Trophoblast cell (in vitro differentiated cells and primary cell): ENCODE measurements at regions not wholly inside any gene's neighbourhood (a gene's known extent, or its start where the extent isn't known, plus 50 kb on each side); places are given as distances from the start of the nearest gene placed in this dataset.

ENCODE experiments used
- DNase-seq, 2 donors: peaks; one replicate each; pipeline ENCODE4 v3.0.0-alpha.2; 2016
- H2AFZ ChIP-seq: 2 replicates; pipeline ENCODE4 v1.6.1; 2013; ENCODE audit warnings: low read length, moderate library complexity, mild to moderate bottlenecking; ENCODE audit not compliant: insufficient read depth, poor library complexity
- H2AK5ac ChIP-seq: 2 replicates; pipeline ENCODE4 v1.6.1; 2013; ENCODE audit warnings: mild to moderate bottlenecking, low read length
- H2BK120ac ChIP-seq: 2 replicates; pipeline ENCODE4 v1.6.1; 2013; ENCODE audit warnings: low read length, mild to moderate bottlenecking, moderate library complexity; ENCODE audit not compliant: insufficient read depth, poor library complexity
- H2BK12ac ChIP-seq: 2 replicates; pipeline ENCODE4 v1.6.1; 2013; ENCODE audit warnings: mild to moderate bottlenecking, low read length, moderate library complexity
- H2BK5ac ChIP-seq: 2 replicates; pipeline ENCODE4 v1.6.1; 2013; ENCODE audit warnings: low read length, low read depth, moderate library complexity, mild to moderate bottlenecking; ENCODE audit not compliant: poor library complexity
- H3K14ac ChIP-seq: 2 replicates; pipeline ENCODE4 v1.6.1; 2013; ENCODE audit warnings: mild to moderate bottlenecking, low read length
- H3K18ac ChIP-seq: 2 replicates; pipeline ENCODE4 v1.6.1; 2013; ENCODE audit warnings: mild to moderate bottlenecking, low read length
- H3K23ac ChIP-seq: 2 replicates; pipeline ENCODE4 v1.6.1; 2013; ENCODE audit warnings: low read length
- H3K27ac ChIP-seq: 2 replicates; pipeline ENCODE4 v1.5.1; 2013; ENCODE audit warnings: low read depth, mild to moderate bottlenecking, inconsistent platforms, low read length, moderate library complexity
- H3K27me3 ChIP-seq: 2 replicates; pipeline ENCODE4 v1.6.1; 2013; ENCODE audit warnings: inconsistent platforms, mild to moderate bottlenecking, low read length, moderate library complexity; ENCODE audit not compliant: insufficient read depth
- H3K36me3 ChIP-seq, 2 experiments: 1 replicate in 1 of 2; 2 replicates in 1 of 2; pipeline ENCODE4 v1.6.1; 2013; ENCODE audit warnings: low read length in 2 of 2, mild to moderate bottlenecking in 2 of 2, moderate library complexity in 1 of 2; ENCODE audit not compliant: insufficient read depth in 2 of 2, control insufficient read depth in 1 of 2
- H3K4ac ChIP-seq: 2 replicates; pipeline ENCODE4 v1.6.1; 2013; ENCODE audit warnings: low read depth, mild to moderate bottlenecking, low read length, moderate library complexity
- H3K4me1 ChIP-seq, 2 experiments: 1 replicate in 1 of 2; 2 replicates in 1 of 2; pipeline ENCODE4 v1.6.1; 2013; ENCODE audit warnings: low read length in 2 of 2, mild to moderate bottlenecking in 2 of 2, moderate library complexity in 1 of 2; ENCODE audit not compliant: insufficient read depth in 2 of 2, control insufficient read depth in 1 of 2
- H3K4me2 ChIP-seq: 2 replicates; pipeline ENCODE4 v1.6.1; 2013; ENCODE audit warnings: inconsistent platforms, mild to moderate bottlenecking, low read length, moderate library complexity
- H3K4me3 ChIP-seq: 2 replicates; pipeline ENCODE4 v1.5.1; 2013; ENCODE audit warnings: mild to moderate bottlenecking, low read depth, low read length, inconsistent platforms
- H3K79me1 ChIP-seq: one replicate; pipeline ENCODE4 v1.6.1; 2013; ENCODE audit warnings: low read length
- H3K79me2 ChIP-seq: 2 replicates; pipeline ENCODE4 v1.6.1; 2013; ENCODE audit warnings: low read length, mild to moderate bottlenecking; ENCODE audit not compliant: control insufficient read depth, insufficient read depth, poor library complexity
- H3K9ac ChIP-seq: 2 replicates; pipeline ENCODE4 v1.6.1; 2013; ENCODE audit warnings: mild to moderate bottlenecking, low read length
- H3K9me3 ChIP-seq: 2 replicates; pipeline ENCODE4 v1.6.1; 2013; ENCODE audit warnings: low read depth, mild to moderate bottlenecking, control low read depth, inconsistent platforms, low read length; ENCODE audit not compliant: insufficient read depth
- H4K12ac ChIP-seq: 2 replicates; pipeline ENCODE4 v1.6.1; 2013; ENCODE audit warnings: low read depth, mild to moderate bottlenecking, low read length, moderate library complexity
- H4K8ac ChIP-seq: 2 replicates; pipeline ENCODE4 v1.6.1; 2013; ENCODE audit warnings: low read depth, mild to moderate bottlenecking, low read length, moderate library complexity
- H4K91ac ChIP-seq: one replicate; pipeline ENCODE4 v1.6.1; 2013; ENCODE audit warnings: low read depth, mild to moderate bottlenecking, low read length, moderate library complexity
- WGBS: extraction: QIAGEN DNeasy Blood & Tissue Kit; methylation state at CpG from one replicate; pipeline ENCODE4 v1.1.7; 2013; ENCODE audit warnings: missing lambda C conversion rate; ENCODE audit not compliant: insufficient read length, insufficient coverage; ENCODE audit errors: extremely low coverage; 5-methylcytosine and 5-hydroxymethylcytosine counted together

GRCh38 chr11:35868491-35868890 lies 75.4 kb upstream of the LDLRAD3 start:
- no peaks in the 10 kb centered on the region for H3K36me3 ChIP-seq

GRCh38 chr11:35873721-35874120 lies 70.1 kb upstream of the LDLRAD3 start:
- Histone ChIP-seq H2AFZ (no peak overlapping the region), H3K18ac (no peak overlapping the region), H3K27ac (no peak overlapping the region), H3K27me3 (no peaks in the 10 kb centered on the region), H3K36me3 (no peaks in the 10 kb centered on the region), H2BK5ac (no peak overlapping the region), H4K12ac (no peak overlapping the region), H3K79me2 (no peaks in the 10 kb centered on the region), H3K4ac (no peak overlapping the region), H2AK5ac (no peak overlapping the region), H3K14ac (no peak overlapping the region), H3K4me2 (no peak overlapping the region), H3K4me3 (no peak overlapping the region), H3K4me1 (no peaks in the 10 kb centered on the region), H2BK12ac (no peak overlapping the region), H3K79me1 (no peaks in the 10 kb centered on the region), H4K91ac (no peak overlapping the region), H2BK120ac (no peak overlapping the region), H4K8ac (no peak overlapping the region), H3K23ac (no peak overlapping the region), H3K9me3 (no peaks in the 10 kb centered on the region), H3K9ac (no peak overlapping the region)
- DNase-seq: no peak
- no CpG with 5 or more reads among the region's 3 CpGs for WGBS

More at GRCh38 chr11:35868491-35868890, 75.4 kb upstream of the LDLRAD3 start:
- Histone ChIP-seq H4K12ac (no peak overlapping the region), H2AK5ac (no peak overlapping the region), H2BK120ac (no peak overlapping the region), H4K91ac (no peak overlapping the region), H2BK12ac (no peak overlapping the region), H4K8ac (no peak overlapping the region), H3K79me1 (no peaks in the 10 kb centered on the region), H2BK5ac (no peak overlapping the region), H2AFZ (no peak overlapping the region), H3K4ac (no peak overlapping the region), H3K9ac (no peak overlapping the region), H3K23ac (no peak overlapping the region), H3K27ac (no peak overlapping the region), H3K27me3 (no peaks in the 10 kb centered on the region), H3K4me1 (no peaks in the 10 kb centered on the region), H3K4me2 (no peak overlapping the region), H3K79me2 (no peaks in the 10 kb centered on the region), H3K9me3 (peaks cover 2% of the 10 kb centered on the region), H3K4me3 (no peak overlapping the region), H3K18ac (no peak overlapping the region), H3K14ac (no peak overlapping the region)
- DNase-seq: no peak
- no CpG with 5 or more reads among the region's 2 CpGs for WGBS

GRCh38 chr11:35874751-35875450 lies 69.0 kb upstream of the LDLRAD3 start:
- Histone ChIP-seq H3K36me3 (no peaks in the 10 kb centered on the region), H4K8ac (no peak overlapping the region), H3K4ac (no peak overlapping the region), H3K79me2 (no peaks in the 10 kb centered on the region), H2AFZ (no peak overlapping the region), H3K4me2 (no peak overlapping the region), H3K14ac (no peak overlapping the region), H3K9me3 (no peaks in the 10 kb centered on the region), H3K23ac (no peak overlapping the region), H2BK12ac (no peak overlapping the region), H2AK5ac (no peak overlapping the region), H3K79me1 (no peaks in the 10 kb centered on the region), H3K27ac (no peak overlapping the region), H3K4me3 (no peak overlapping the region), H4K12ac (no peak overlapping the region), H3K18ac (no peak overlapping the region), H2BK5ac (no peak overlapping the region), H4K91ac (no peak overlapping the region), H2BK120ac (no peak overlapping the region), H3K9ac (no peak overlapping the region), H3K4me1 (no peaks in the 10 kb centered on the region), H3K27me3 (no peaks in the 10 kb centered on the region)
- no peak for DNase-seq
- no CpG with 5 or more reads among the region's 7 CpGs for whole genome bisulfite sequencing

- H3K9ac ChIP-seq: no peak overlapping the region
- H4K12ac ChIP-seq: no peak overlapping the region
- H2AK5ac ChIP-seq: no peak overlapping the region
- no peaks in the 10 kb centered on the region for H3K79me1 ChIP-seq
- H3K27ac ChIP-seq: no peak overlapping the region
- H3K79me2 ChIP-seq: no peaks in the 10 kb centered on the region
- H3K36me3 ChIP-seq: no peaks in the 10 kb centered on the region
- H2BK120ac ChIP-seq: no peak overlapping the region
- H3K4me1 ChIP-seq: no peaks in the 10 kb centered on the region
- no peak overlapping the region for H3K4me2 ChIP-seq
- no peak overlapping the region for H4K8ac ChIP-seq
- H4K91ac ChIP-seq: no peak overlapping the region
- no peak overlapping the region for H3K4me3 ChIP-seq
- H2BK12ac ChIP-seq: no peak overlapping the region
- no peak overlapping the region for H3K4ac ChIP-seq
- no peaks in the 10 kb centered on the region for H3K9me3 ChIP-seq
- no peak overlapping the region for H3K23ac ChIP-seq
- no peak overlapping the region for H3K14ac ChIP-seq
- DNase-seq: no peak
- WGBS: no CpG with 5 or more reads among the region's 3 CpGs
- H3K27me3 ChIP-seq: no peaks in the 10 kb centered on the region
- H2BK5ac ChIP-seq: no peak overlapping the region
- H2AFZ ChIP-seq: no peak overlapping the region
- no peak overlapping the region for H3K18ac ChIP-seq
Measured at GRCh38 chr11:35875466-35875865, 68.4 kb upstream of the LDLRAD3 start.
